GM12878 (cell line): ENCODE measurements at regions not wholly inside any gene's neighbourhood (a gene's known extent, or its start where the extent isn't known, plus 50 kb on each side); places are given as distances from the start of the nearest gene placed in this dataset.

ENCODE experiments used
- ATF2 ChIP-seq: IDR thresholded peaks from 2 replicates; pipeline ENCODE4 v1.6.1; 2012; ENCODE audit warnings: low read length, inconsistent platforms
- BRCA1 ChIP-seq: IDR thresholded peaks from 2 replicates; pipeline ENCODE4 v1.6.1; 2011; ENCODE audit warnings: low read depth, low read length, improper control_type of control experiment
- CEBPZ ChIP-seq: fragments of 150-350 bp; IDR thresholded peaks from 2 replicates; pipeline ENCODE4 v1.6.1; 2016; ENCODE audit warnings: low read depth, low read length
- E4F1 ChIP-seq: fragments of 450-650 bp; IDR thresholded peaks from 2 replicates; pipeline ENCODE4 v1.6.1; 2018; ENCODE audit warnings: borderline replicate concordance, mild to moderate bottlenecking; ENCODE audit not compliant: partially characterized antibody
- EGR1 ChIP-seq, 2 experiments: IDR thresholded peaks; 1 replicate in 1 of 2; 2 replicates in 1 of 2; pipeline ENCODE4 v1.6.1; 2011 to 2012; ENCODE audit warnings: low read depth in 2 of 2, low read length in 2 of 2, borderline replicate concordance in 1 of 2, mild to moderate bottlenecking in 1 of 2, moderate library complexity in 1 of 2
- FOXK2 ChIP-seq: fragments of 450-650 bp; IDR thresholded peaks from 2 replicates; pipeline ENCODE4 v1.6.1; 2017; ENCODE audit warnings: mild to moderate bottlenecking, moderate library complexity
- FOXM1 ChIP-seq: IDR thresholded peaks from 2 replicates; pipeline ENCODE4 v1.6.1; 2012; ENCODE audit warnings: low read depth, mild to moderate bottlenecking, inconsistent platforms, low read length, moderate library complexity
- GATAD2B ChIP-seq: fragments of 450-650 bp; conservative IDR thresholded peaks from 2 replicates; pipeline ENCODE4 v1.6.1; 2017; ENCODE audit warnings: low read depth, mild to moderate bottlenecking, moderate library complexity
- PBX3 ChIP-seq: IDR thresholded peaks from 2 replicates; pipeline ENCODE4 v1.6.1; 2011; ENCODE audit warnings: mild to moderate bottlenecking, low read depth, low read length, moderate library complexity; ENCODE audit not compliant: insufficient replicate concordance
- RFX5 ChIP-seq: IDR thresholded peaks from 2 replicates; pipeline ENCODE4 v1.6.1; 2011; ENCODE audit warnings: low read depth, low read length, improper control_type of control experiment
- SIN3A ChIP-seq: IDR thresholded peaks from 2 replicates; pipeline ENCODE4 v1.6.1; 2012; ENCODE audit warnings: low read depth, low read length, improper control_type of control experiment
- SIX5 ChIP-seq: IDR thresholded peaks from 2 replicates; pipeline ENCODE4 v1.6.1; 2011; ENCODE audit warnings: mild to moderate bottlenecking, low read depth, low read length, moderate library complexity; ENCODE audit not compliant: severe bottlenecking
- ZBTB4 ChIP-seq: fragments of 450-650 bp; formaldehyde crosslinking; IDR thresholded peaks from 2 replicates; pipeline ENCODE4 v1.4.0; 2022; ENCODE audit warnings: mild to moderate bottlenecking, moderate library complexity
- ZNF24 ChIP-seq: fragments of 450-650 bp; IDR thresholded peaks from 2 replicates; pipeline ENCODE4 v1.6.1; 2017; ENCODE audit warnings: antibody characterized with exemption, mild to moderate bottlenecking
- ZNF622 ChIP-seq: fragments of 450-650 bp; IDR thresholded peaks from 2 replicates; pipeline ENCODE4 v1.6.1; 2017; ENCODE audit warnings: mild to moderate bottlenecking, inconsistent platforms
- ZZZ3 ChIP-seq: IDR thresholded peaks from 2 replicates; pipeline ENCODE4 v1.6.1; 2011; ENCODE audit warnings: low read depth; ENCODE audit not compliant: control insufficient read depth, insufficient read length

GRCh38 chr9:94165592-94166235 is 81.5 kb downstream of the PTPDC1 start (continued):
- TF ChIP-seq GATAD2B (0 out of 2 replicates have a peak, but pooled peaks have one; percentile 13), BRCA1 (no peak), RFX5 (0 out of 2 replicates have a peak, but pooled peaks have one; percentile 44), SIN3A (peak; percentile 78; the same call in 1 of the 2 replicates), SIX5 (no peak), PBX3 (peak; percentile 97), ZNF622 (no peak), FOXK2 (no peak), EGR1 (IDR thresholded peaks at IDR 0.05; ENCODE audit: borderline replicate concordance in 1 of 2, low read depth in 2 of 2, low read length in 2 of 2) (peak in 1 of 2 experiments; percentile 37; a peak in 1 of 3 replicates), FOXM1 (no peak), ZBTB4 (CRISPR knock-in tag) (no peak), ZZZ3 (no peak), CEBPZ (peak; percentile 88), E4F1 (no peak), ATF2 (no peak), ZNF24 (no peak)
